Pancreas (tissue), 10 donors: ENCODE measurements at regions not wholly inside any gene's neighbourhood (a gene's known extent, or its start where the extent isn't known, plus 50 kb on each side); places are given as distances from the start of the nearest gene placed in this dataset.

ENCODE experiments used
- ATAC-seq, 4 donors: fragments of 200-7000 bp; cut with Tn5 transposase; one replicate each; pipeline versions ENCODE4 v1.8.0 to v1.9.1; 2020; ENCODE audit warnings: mild to moderate bottlenecking in 4 of 4, moderate library complexity in 4 of 4
- DNase-seq, 6 donors: peaks; one replicate each; pipeline ENCODE4 v3.0.0-alpha.2; 2020
- FAIRE-seq: peaks from 2 replicates; lab custom pipeline; 2012; peaks lifted over from hg19 to GRCh38; lab: Jason Lieb, UNC
- H3K27ac ChIP-seq, 4 donors: fragments of 200-600 bp; sonication (generic); 1 replicate in 3 of 4; 2 replicates in 1 of 4; pipeline versions ENCODE4 v1.5.0 to v1.8.0; 2020
- H3K27me3 ChIP-seq, 4 donors: fragments of 200-600 bp; one replicate each; pipeline ENCODE4 v1.8.0; 2021
- H3K36me3 ChIP-seq, 3 donors: fragments of 200-600 bp; sonication (generic) in 1 of 3; one replicate each; pipeline versions ENCODE4 v1.5.0 to v1.8.0; 2020 to 2021
- H3K4me1 ChIP-seq, 3 donors: fragments of 200-600 bp; one replicate each; pipeline ENCODE4 v1.8.0; 2021
- H3K4me3 ChIP-seq, 4 donors: fragments of 200-600 bp; sonication (generic) in 2 of 4; one replicate each; pipeline versions ENCODE4 v1.5.0 to v1.8.0; 2020 to 2021
- H3K9me3 ChIP-seq, 4 donors: fragments of 200-600 bp; one replicate each; pipeline ENCODE4 v1.8.0; 2021
- CTCF ChIP-seq, 4 donors: fragments of 200-600 bp; sonication (generic) in 3 of 4; IDR thresholded peaks; one replicate each; pipeline versions ENCODE4 v1.5.0 to v1.8.0; 2021; ENCODE audit warnings: antibody characterized with exemption in 4 of 4
- WGBS, 2 donors: extraction: QIAGEN DNeasy Blood & Tissue Kit; methylation state at CpG; one replicate each; pipeline ENCODE4 v1.1.7; 2013; 5-methylcytosine and 5-hydroxymethylcytosine counted together
- intact Hi-C, 3 donors: fragments of 100-400 bp; cut with DNase I; formaldehyde crosslinking; loops; one replicate each; pipeline versions ENCODE4 v1.11.1 to v1.14.2; 2022
- donor health status: healthy with polysubstance abuse.
- donor health status: DM: no; HTN: no; CAD: no; lungs with moderate emphysema.
- donor health status: DM: no; HTN: no; CAD: no.
- donor health status: control.
- donor health status: control.
- donor health status: Bipolar disorder and iron deficiency.
- donor health status: DM: yes; HTN: yes; CAD: no.
- donor health status: DM: no; HTN: no; CAD: no.
- donor health status: DM: no; HTN: no; CAD: no.
- donor health status: DM: yes; HTN: yes; CAD: no.

- no peak for FAIRE-seq
- intact Hi-C loops: no loop called here
- ATAC-seq: no peak
- TF ChIP-seq CTCF (IDR thresholded peaks at IDR 0.05): no peak
- no peak for DNase-seq
- H3K4me1 ChIP-seq: peaks cover 0 to 9% (median 8%) of the 10 kb centered on the region in 3 donors
- H3K4me3 ChIP-seq: no peak overlapping the region
- no peaks in the 10 kb centered on the region for H3K9me3 ChIP-seq
- no peaks in the 10 kb centered on the region for H3K36me3 ChIP-seq
- no peaks in the 10 kb centered on the region for H3K27me3 ChIP-seq
- WGBS, 2 donors: 91 to 94% methylated on average over 5 of the region's 5 CpGs
- H3K27ac ChIP-seq: no peak overlapping the region
These were observed 66.4 kb upstream of the CCDC190 start for GRCh38 chr1:162927421-162927820.

- no peaks in the 10 kb centered on the region for H3K27me3 ChIP-seq
- WGBS, 2 donors: 62 to 64% methylated on average over 3 of the region's 3 CpGs
- H3K4me3 ChIP-seq: no peak overlapping the region
- no peak overlapping the region for H3K27ac ChIP-seq
- no peak for TF ChIP-seq CTCF (IDR thresholded peaks at IDR 0.05)
- no peak for ATAC-seq
- intact Hi-C loops: no loop called here
- FAIRE-seq: no peak
- peaks cover 0 to 9% (median 8%) of the 10 kb centered on the region in 3 donors for H3K4me1 ChIP-seq
- no peak for DNase-seq
- H3K9me3 ChIP-seq: no peaks in the 10 kb centered on the region
- H3K36me3 ChIP-seq: no peaks in the 10 kb centered on the region
These were observed 65.9 kb upstream of the CCDC190 start for GRCh38 chr1:162926906-162927305.

GRCh38 chr1:162924179-162924578 is 63.2 kb upstream of the CCDC190 start:
- Histone ChIP-seq H3K4me1 (no peaks in the 10 kb centered on the region), H3K9me3 (no peaks in the 10 kb centered on the region), H3K27me3 (no peaks in the 10 kb centered on the region), H3K4me3 (no peak overlapping the region), H3K36me3 (no peaks in the 10 kb centered on the region), H3K27ac (no peak overlapping the region)
- no peak for ATAC-seq
- no peak for FAIRE-seq
- no peak for DNase-seq
- intact Hi-C loops: no loop called here
- no peak for TF ChIP-seq CTCF (IDR thresholded peaks at IDR 0.05)
- 50 to 62% methylated on average over 2 of the region's 2 CpGs for WGBS, 2 donors

- no peaks in the 10 kb centered on the region for H3K4me1 ChIP-seq
- FAIRE-seq: no peak
- no peak for ATAC-seq
- 72 to 75% methylated on average over 2 of the region's 2 CpGs for WGBS, 2 donors
- TF ChIP-seq CTCF (IDR thresholded peaks at IDR 0.05): no peak
- no peak for DNase-seq
- no peaks in the 10 kb centered on the region for H3K27me3 ChIP-seq
- intact Hi-C loops: no loop called here
- no peaks in the 10 kb centered on the region for H3K9me3 ChIP-seq
- H3K36me3 ChIP-seq: no peaks in the 10 kb centered on the region
- H3K4me3 ChIP-seq: no peak overlapping the region
- H3K27ac ChIP-seq: no peak overlapping the region
These were observed 61.2 kb upstream of the CCDC190 start for GRCh38 chr1:162922201-162922600.

- no peak for ATAC-seq
- H3K4me1 ChIP-seq: no peaks in the 10 kb centered on the region
- no peak for FAIRE-seq
- no peak for TF ChIP-seq CTCF (IDR thresholded peaks at IDR 0.05)
- H3K36me3 ChIP-seq: no peaks in the 10 kb centered on the region
- intact Hi-C loops: no loop called here
- H3K27me3 ChIP-seq: no peaks in the 10 kb centered on the region
- no peak for DNase-seq
- H3K9me3 ChIP-seq: no peaks in the 10 kb centered on the region
- 75 to 87% methylated on average over 3 of the region's 3 CpGs for WGBS, 2 donors
- no peak overlapping the region for H3K4me3 ChIP-seq
- H3K27ac ChIP-seq: no peak overlapping the region
These were observed 60.3 kb upstream of the CCDC190 start for GRCh38 chr1:162921311-162921710.
